ENCODE measurements at regions not wholly inside any gene's neighbourhood (a gene's known extent, or its start where the extent isn't known, plus 50 kb on each side); places are given as distances from the start of the nearest gene placed in this dataset.

DNA sequence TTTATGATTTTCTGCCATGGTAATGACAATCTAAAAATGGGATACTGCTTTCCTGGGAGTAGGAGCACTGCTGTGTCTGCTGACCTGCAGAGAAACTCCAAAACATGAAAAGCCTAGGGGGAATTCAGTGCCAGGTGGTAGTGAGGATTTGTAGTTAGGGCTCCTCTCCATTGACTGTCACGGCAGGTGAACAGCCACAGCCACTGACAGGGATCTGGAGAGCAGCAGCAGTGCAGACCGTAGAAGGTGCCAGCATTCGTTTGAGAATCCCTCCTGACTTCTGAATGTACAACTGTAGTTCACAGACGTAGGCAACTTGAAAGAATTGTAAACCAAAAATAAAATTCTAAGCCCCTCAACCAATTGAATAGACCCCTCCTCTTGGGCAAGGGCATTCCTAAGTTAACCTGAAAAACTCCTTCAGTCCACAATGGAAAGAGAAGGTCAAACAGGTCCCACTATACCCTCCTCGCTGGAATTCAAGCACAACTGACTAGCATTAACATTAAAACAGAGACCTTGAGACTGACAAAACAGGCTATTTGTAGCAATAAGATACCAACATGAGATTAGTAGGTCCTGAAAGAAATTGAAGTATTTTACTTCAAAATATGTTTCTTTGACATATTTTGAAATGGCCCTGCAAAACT, 1328.8 kb downstream of the OLFM4 start:
- Histone ChIP-seq H3K9me3 (ENCODE audit: low read length) (no peaks in the 10 kb centered on the region), H3K9me2 (ENCODE audit: insufficient read depth, low read length) (no peaks in the 10 kb centered on the region), H3K4me2 (ENCODE audit: low read length) (no peak overlapping the region), H3K36me3 (ENCODE audit: insufficient read depth, low read length) (no peaks in the 10 kb centered on the region), H3K4me1 (ENCODE audit: insufficient read depth, low read length, poor library complexity, severe bottlenecking) (no peaks in the 10 kb centered on the region), H4K20me1 (ENCODE audit: insufficient read depth, low read length) (no peaks in the 10 kb centered on the region), H3K79me2 (ENCODE audit: insufficient read depth, low read depth, low read length) (no peaks in the 10 kb centered on the region), H3K4me3 (ENCODE audit: low read depth, low read length, poor library complexity, severe bottlenecking) (no peak overlapping the region), H3K27ac (ENCODE audit: low read depth, low read length, poor library complexity, severe bottlenecking) (no peak overlapping the region), H2AFZ (ENCODE audit: low read length) (no peak overlapping the region)
- intact Hi-C loops (cut with micrococcal nuclease; ENCODE audit: unreplicated experiment), result no loop called here
- POLR2A ChIA-PET, result no interaction called here
- DNase-seq (ENCODE audit: low spot score), result no peak
- BruUV-seq (replicated peaks), result no TSS peak
- TF ChIP-seq EZH2phosphoT487 (IDR thresholded peaks at IDR 0.05; ENCODE audit: borderline replicate concordance, low read depth, low read length), result no peak
- TF ChIP-seq, protein P1, sequence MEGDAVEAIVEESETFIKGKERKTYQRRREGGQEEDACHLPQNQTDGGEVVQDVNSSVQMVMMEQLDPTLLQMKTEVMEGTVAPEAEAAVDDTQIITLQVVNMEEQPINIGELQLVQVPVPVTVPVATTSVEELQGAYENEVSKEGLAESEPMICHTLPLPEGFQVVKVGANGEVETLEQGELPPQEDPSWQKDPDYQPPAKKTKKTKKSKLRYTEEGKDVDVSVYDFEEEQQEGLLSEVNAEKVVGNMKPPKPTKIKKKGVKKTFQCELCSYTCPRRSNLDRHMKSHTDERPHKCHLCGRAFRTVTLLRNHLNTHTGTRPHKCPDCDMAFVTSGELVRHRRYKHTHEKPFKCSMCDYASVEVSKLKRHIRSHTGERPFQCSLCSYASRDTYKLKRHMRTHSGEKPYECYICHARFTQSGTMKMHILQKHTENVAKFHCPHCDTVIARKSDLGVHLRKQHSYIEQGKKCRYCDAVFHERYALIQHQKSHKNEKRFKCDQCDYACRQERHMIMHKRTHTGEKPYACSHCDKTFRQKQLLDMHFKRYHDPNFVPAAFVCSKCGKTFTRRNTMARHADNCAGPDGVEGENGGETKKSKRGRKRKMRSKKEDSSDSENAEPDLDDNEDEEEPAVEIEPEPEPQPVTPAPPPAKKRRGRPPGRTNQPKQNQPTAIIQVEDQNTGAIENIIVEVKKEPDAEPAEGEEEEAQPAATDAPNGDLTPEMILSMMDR (conservative IDR thresholded peaks at IDR 0.05; ENCODE audit: low read length), result no peak
- CTCF ChIA-PET (ENCODE audit: unreplicated experiment), result no interaction called here

DNA sequence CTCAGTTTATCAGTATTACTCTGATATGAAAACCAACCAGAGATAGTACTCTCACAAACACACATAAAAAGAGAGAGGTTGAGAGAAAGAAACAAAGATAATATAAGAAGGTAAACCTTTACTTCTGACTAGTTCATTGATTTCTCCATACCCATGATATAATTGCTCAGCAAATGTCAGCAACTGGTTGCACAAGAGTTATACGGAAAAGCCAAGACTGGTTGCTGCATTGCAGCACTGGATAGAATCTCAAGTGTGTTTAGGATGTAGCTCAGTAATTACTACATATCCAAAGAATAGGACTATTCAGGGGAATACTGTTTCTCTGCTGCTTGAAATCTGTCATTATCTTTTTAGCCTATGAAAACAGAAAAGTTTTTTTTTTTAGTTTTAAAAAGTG, 1332.8 kb downstream of the OLFM4 start:
- intact Hi-C loops (cut with micrococcal nuclease; ENCODE audit: unreplicated experiment), result no loop called here
- Histone ChIP-seq H2AFZ (ENCODE audit: low read length) (no peak overlapping the region), H3K4me2 (ENCODE audit: low read length) (no peak overlapping the region), H3K27ac (ENCODE audit: low read depth, low read length, poor library complexity, severe bottlenecking) (no peak overlapping the region), H3K9me2 (ENCODE audit: insufficient read depth, low read length) (no peaks in the 10 kb centered on the region), H3K4me1 (ENCODE audit: insufficient read depth, low read length, poor library complexity, severe bottlenecking) (no peaks in the 10 kb centered on the region), H3K4me3 (ENCODE audit: low read depth, low read length, poor library complexity, severe bottlenecking) (no peak overlapping the region), H3K79me2 (ENCODE audit: insufficient read depth, low read depth, low read length) (no peaks in the 10 kb centered on the region), H3K9me3 (ENCODE audit: low read length) (no peaks in the 10 kb centered on the region), H3K36me3 (ENCODE audit: insufficient read depth, low read length) (no peaks in the 10 kb centered on the region), H4K20me1 (ENCODE audit: insufficient read depth, low read length) (no peaks in the 10 kb centered on the region)
- CTCF ChIA-PET (ENCODE audit: unreplicated experiment), result no interaction called here
- TF ChIP-seq, protein P1 (conservative IDR thresholded peaks at IDR 0.05; ENCODE audit: low read length), result no peak
- TF ChIP-seq EZH2phosphoT487 (IDR thresholded peaks at IDR 0.05; ENCODE audit: borderline replicate concordance, low read depth, low read length), result no peak
- BruUV-seq (replicated peaks), result no TSS peak
- POLR2A ChIA-PET, result interaction anchor here (0.6 kb wide), 1 partner anchor 1091 kb away, joined by 3 read pairs; no protein-coding TSS in a partner anchor
- DNase-seq (ENCODE audit: low spot score), result no peak

DNA sequence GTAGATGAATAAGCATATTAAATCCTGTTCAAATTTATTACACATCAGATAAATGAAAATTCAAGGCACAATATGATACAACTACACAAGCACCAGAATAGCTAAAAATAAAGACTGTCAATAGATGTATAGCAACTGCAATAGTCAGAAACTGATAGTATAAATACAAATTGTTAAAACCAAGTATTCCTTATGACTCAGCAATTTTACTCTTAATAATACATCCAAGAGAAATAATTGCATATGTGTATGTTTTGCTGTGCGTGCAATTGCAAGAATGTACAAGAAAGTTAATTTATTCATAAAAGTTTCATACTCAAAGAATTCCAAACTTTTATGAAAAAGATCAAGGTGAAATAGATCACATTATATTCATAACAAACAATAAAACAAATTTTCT, 1338.1 kb downstream of the OLFM4 start:
- BruUV-seq (replicated peaks), result no TSS peak
- CTCF ChIA-PET (ENCODE audit: unreplicated experiment), result no interaction called here
- POLR2A ChIA-PET, result no interaction called here
- no peaks in the 10 kb centered on the region for H3K79me2 ChIP-seq (ENCODE audit: insufficient read depth, low read depth, low read length)
- no peaks in the 10 kb centered on the region for H4K20me1 ChIP-seq (ENCODE audit: insufficient read depth, low read length)
- no peak overlapping the region for H3K27ac ChIP-seq (ENCODE audit: low read depth, low read length, poor library complexity, severe bottlenecking)
- H3K9me3 ChIP-seq (ENCODE audit: low read length), result no peaks in the 10 kb centered on the region
- no peak overlapping the region for H3K4me2 ChIP-seq (ENCODE audit: low read length)
- no peaks in the 10 kb centered on the region for H3K9me2 ChIP-seq (ENCODE audit: insufficient read depth, low read length)
- H3K4me3 ChIP-seq (ENCODE audit: low read depth, low read length, poor library complexity, severe bottlenecking), result no peak overlapping the region
- no peak overlapping the region for H2AFZ ChIP-seq (ENCODE audit: low read length)
- H3K4me1 ChIP-seq (ENCODE audit: insufficient read depth, low read length, poor library complexity, severe bottlenecking), result no peaks in the 10 kb centered on the region
- intact Hi-C loops (cut with micrococcal nuclease; ENCODE audit: unreplicated experiment), result no loop called here
- TF ChIP-seq EZH2phosphoT487 (IDR thresholded peaks at IDR 0.05; ENCODE audit: borderline replicate concordance, low read depth, low read length), result no peak
- TF ChIP-seq, protein P1 (conservative IDR thresholded peaks at IDR 0.05; ENCODE audit: low read length), result no peak
- no peaks in the 10 kb centered on the region for H3K36me3 ChIP-seq (ENCODE audit: insufficient read depth, low read length)
- no peak for DNase-seq (ENCODE audit: low spot score)
